T-helper 1 cell (primary cell): ENCODE measurements at regions not wholly inside any gene's neighbourhood (a gene's known extent, or its start where the extent isn't known, plus 50 kb on each side); places are given as distances from the start of the nearest gene placed in this dataset.
"Not testable (repeated sequence)": the region's sequence is repeated elsewhere in the genome, so short reads cannot be mapped to it uniquely, and the experiment has no call there.

Experiments used
- DNase-seq, 5 donors: peaks; one replicate each; pipeline ENCODE4 v3.0.0-alpha.2; 2012 to 2020

- DNase-seq: no peak
These were observed 150.0 kb upstream of the APP start for GRCh38 chr21:26320596-26320995.

GRCh38 chr21:26307640-26308039 lies 137.1 kb upstream of the APP start:
- DNase-seq: no peak

- DNase-seq: no peak
These were observed 127.3 kb upstream of the APP start for GRCh38 chr21:26297851-26298250.

- no peak for DNase-seq
These were observed 122.8 kb upstream of the APP start for GRCh38 chr21:26293141-26293946.

- no peak for DNase-seq
These were observed 117.5 kb upstream of the APP start for GRCh38 chr21:26288026-26288425.

GRCh38 chr21:26284531-26284930 lies 114.0 kb upstream of the APP start:
- no peak for DNase-seq

GRCh38 chr21:26282058-26282457 lies 111.5 kb upstream of the APP start:
- no peak for DNase-seq

GRCh38 chr21:26281506-26281905 lies 110.9 kb upstream of the APP start:
- DNase-seq: no peak

GRCh38 chr21:26280775-26281174 lies 110.2 kb upstream of the APP start:
- no peak for DNase-seq

- no peak for DNase-seq
These were observed 109.6 kb upstream of the APP start for GRCh38 chr21:26280148-26280547.

GRCh38 chr21:26275801-26276200 lies 105.2 kb upstream of the APP start:
- DNase-seq: no peak

- DNase-seq: no peak
These were observed 103.2 kb upstream of the APP start for GRCh38 chr21:26273686-26274313.

- DNase-seq: no peak
These were observed 96.8 kb upstream of the APP start for GRCh38 chr21:26267389-26267788.

GRCh38 chr21:26246073-26246472 lies 75.5 kb upstream of the APP start:
- DNase-seq: no peak

GRCh38 chr21:26245428-26245827 lies 74.9 kb upstream of the APP start:
- DNase-seq: no peak

GRCh38 chr21:26238646-26239045 lies 68.1 kb upstream of the APP start:
- DNase-seq: no peak

- DNase-seq: no peak
These were observed 65.7 kb upstream of the APP start for GRCh38 chr21:26236281-26236680.

- DNase-seq: not testable (repeated sequence)
These were observed 62.7 kb upstream of the APP start for GRCh38 chr21:26233297-26233696.

GRCh38 chr21:26232491-26232890 lies 61.9 kb upstream of the APP start:
- not testable (repeated sequence) for DNase-seq

- no peak for DNase-seq
These were observed 56.6 kb upstream of the APP start for GRCh38 chr21:26227130-26227529.

GRCh38 chr21:26226724-26227123 lies 56.2 kb upstream of the APP start:
- DNase-seq: no peak

- no peak for DNase-seq
These were observed 54.5 kb upstream of the APP start for GRCh38 chr21:26225046-26225445.

GRCh38 chr21:26224366-26224765 lies 53.8 kb upstream of the APP start:
- no peak for DNase-seq
